HG02588 (cell line): ENCODE measurements at regions not wholly inside any gene's neighbourhood (a gene's known extent, or its start where the extent isn't known, plus 50 kb on each side); places are given as distances from the start of the nearest gene placed in this dataset.

Source experiments
- ATAC-seq: cut with Tn5 transposase; IDR thresholded peaks from one replicate; pipeline ENCODE4 v1.9.1; 2021; ENCODE audit warnings: mild to moderate bottlenecking, moderate library complexity; ENCODE audit not compliant: unreplicated experiment

DNA sequence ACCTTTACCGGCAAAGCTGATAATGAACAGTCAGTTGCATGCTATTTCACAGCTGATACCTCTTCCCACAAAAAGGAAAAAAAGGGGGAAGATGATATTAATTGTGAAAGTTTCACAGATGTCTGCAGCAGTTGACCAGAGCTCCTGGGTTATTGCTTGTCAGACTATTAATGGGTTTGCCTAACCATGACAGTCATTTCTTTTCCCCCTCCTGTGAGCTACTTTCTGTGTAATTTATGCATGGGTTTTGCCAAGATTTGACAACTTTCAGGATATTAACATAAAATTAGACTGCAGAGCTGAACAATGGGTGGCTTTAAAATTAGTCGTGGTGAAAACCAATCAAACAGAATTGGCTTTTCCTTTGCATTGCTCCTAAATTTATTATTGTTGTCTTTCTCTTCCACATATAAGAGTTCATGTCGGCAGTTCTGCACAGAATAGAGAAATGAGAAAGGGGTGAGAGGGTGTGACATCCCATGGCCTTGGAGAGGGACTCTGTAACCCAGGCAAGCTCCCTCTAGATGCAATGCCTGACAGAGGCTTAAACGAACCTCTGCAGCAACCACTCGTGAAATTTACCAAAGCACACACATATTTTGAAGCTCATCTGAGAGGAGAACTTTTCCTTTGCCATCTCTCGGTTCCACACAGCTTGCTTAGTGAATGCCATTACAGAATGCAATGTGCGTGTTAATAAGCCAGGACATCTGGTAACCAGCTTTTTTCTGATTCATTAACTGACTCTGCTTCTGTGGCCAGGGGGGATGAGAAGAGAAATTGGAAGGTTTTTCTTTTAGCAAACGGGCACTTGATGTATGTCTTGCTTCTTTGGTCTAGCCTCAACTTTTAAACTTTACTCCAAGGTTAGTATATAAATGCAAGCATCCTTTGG lies 82.2 kb upstream of the ITGA4 start:
- ATAC-seq: peak; percentile 68

- no peak for ATAC-seq
These were observed 80.7 kb upstream of the ITGA4 start for GRCh38 chr2:181376442-181376841.

DNA sequence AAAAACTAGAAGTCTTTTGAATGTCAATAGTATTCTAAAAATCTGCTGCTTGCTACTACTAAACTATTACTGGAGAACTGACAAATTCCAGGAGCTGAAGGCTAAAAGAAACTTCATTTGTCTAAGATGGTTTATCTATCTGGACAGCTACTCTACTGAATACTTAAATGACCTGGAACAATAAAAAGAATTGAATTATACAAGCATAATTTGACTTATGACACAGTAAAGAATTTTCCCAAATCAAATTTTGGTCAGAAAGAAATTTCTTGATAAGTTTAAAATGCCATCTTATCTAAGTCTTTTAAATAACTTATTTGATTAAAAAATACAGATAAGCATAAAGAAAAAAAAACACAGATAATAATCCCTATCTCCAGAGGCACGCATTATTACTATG lies 80.2 kb upstream of the ITGA4 start:
- no peak for ATAC-seq

DNA sequence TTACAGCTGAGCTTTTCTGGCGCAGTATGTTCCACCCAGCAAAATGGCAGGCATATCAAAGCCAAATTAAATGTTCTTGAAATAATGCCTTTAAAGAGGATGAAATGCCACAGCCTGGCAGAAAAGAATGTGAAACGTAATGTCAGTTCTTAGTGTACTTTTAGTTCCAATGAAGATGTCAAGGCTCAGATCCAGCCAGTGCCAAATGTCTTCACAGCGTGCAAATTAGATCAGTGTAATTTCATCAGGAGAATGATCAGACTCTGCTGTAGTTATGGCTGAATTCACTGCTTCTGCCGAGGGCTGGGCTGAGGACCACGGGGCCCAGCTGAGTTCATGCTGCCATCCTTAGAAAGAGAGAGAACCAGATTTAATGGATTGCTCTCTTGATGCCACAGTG lies 78.7 kb upstream of the ITGA4 start:
- ATAC-seq: no peak

DNA sequence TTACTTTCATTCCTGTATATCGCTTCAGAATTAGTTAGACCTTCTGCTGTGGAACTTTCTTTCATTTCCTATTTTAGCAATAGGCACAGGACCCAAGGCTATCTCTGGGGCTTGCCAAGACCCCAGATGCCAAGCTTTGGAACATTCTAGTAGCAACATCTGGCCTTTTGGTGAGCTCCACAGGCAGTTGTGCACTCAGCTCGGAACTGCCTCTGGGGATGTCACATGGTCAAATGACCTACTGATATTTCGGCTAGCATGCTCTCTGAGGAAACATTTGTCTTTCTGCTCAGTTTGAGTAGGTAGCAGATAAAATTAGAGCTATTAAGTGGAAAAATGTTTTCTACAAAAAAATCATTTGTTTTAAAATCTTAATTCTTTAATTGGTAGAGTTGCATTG lies 76.6 kb upstream of the ITGA4 start:
- no peak for ATAC-seq

DNA sequence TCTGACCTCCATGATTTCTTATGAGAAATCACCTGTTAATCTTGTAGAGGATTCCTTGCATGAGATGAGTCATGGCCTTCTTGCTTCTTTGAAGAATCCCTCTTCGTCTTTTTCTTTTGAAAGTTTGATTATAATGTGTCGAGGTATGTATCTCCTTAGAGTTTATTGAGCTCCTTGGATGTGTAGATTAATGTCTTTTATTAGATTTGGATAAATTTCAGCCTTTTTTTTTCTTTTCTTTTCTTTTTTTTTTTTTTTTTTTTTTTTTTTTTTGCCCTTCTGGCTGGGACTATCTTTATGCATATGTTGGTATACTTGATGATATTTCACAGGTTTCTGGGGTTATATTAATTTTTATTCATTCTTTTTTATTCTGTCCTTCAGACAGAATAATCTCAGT lies 72.3 kb upstream of the ITGA4 start:
- ATAC-seq: no peak

- ATAC-seq: no peak
These were observed 67.7 kb upstream of the ITGA4 start for GRCh38 chr2:181389524-181389923.

DNA sequence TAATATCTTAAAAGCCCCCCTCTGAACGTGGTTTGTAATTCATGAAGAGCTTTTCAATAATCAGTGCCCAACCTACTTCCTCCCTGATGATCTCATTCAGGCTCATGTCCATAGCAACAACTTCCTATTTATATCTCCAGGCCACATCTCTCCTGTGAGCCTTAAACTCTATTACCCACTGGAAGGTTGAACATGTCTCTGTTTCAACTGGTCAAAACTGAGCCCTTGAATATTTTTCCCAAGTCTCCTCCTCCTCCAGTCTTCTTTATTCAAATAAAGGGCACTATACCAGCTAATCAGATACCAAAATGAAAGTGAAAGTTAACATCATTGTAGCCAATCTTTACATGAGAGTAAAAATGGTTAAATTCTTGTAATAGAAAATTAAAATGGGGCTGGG lies 63.7 kb upstream of the ITGA4 start:
- ATAC-seq: peak; percentile 60

- ATAC-seq: no peak
These were observed 62.3 kb upstream of the ITGA4 start for GRCh38 chr2:181394741-181395437.

- ATAC-seq: no peak
These were observed 61.3 kb upstream of the ITGA4 start for GRCh38 chr2:181395851-181396250.

- no peak for ATAC-seq
These were observed 60.7 kb upstream of the ITGA4 start for GRCh38 chr2:181396256-181397123.

- ATAC-seq: no peak
These were observed 59.9 kb upstream of the ITGA4 start for GRCh38 chr2:181397331-181397730.

GRCh38 chr2:181398000-181398399 lies 59.2 kb upstream of the ITGA4 start:
- ATAC-seq: no peak

DNA sequence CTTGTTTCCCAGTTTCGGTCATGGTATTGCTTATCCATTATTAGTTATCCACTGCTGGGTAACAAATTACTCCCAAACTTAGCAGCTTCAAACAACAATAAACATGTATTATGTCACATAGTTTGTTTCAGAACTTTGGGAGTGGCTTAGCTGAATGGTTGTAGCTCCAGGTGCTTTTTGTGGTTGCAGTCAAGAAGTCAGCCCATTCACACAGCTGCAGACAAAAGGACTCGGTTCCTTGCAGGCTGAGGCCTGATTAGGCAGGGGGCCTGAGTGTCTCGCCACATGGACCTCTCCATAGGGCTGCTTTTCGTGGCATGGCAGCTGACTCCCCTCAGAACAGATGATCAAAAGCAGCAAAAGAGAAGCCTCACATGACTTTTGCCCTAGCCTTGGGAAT lies 58.2 kb upstream of the ITGA4 start:
- no peak for ATAC-seq

GRCh38 chr2:181404472-181404871 lies 52.7 kb upstream of the ITGA4 start:
- no peak for ATAC-seq

DNA sequence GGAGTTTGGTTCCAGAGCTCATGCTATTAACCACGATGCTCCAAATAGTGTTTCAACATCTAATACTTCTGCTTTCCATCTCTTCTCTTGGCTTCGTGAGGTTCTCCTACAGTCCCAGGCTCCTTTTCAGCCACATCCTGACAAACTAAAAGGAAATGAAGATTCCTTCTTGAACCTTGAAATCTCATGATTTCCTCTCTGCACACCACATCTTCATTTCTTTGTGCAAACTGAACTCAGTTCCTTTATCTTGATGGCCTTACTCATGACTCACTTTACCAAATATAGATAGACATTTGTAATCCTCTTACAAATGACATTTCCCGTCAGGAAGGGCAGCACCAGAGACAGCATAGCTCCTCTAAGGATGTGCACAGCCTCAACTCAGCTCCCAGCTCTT lies 50.0 kb upstream of the ITGA4 start:
- ATAC-seq: no peak
